ENCODE measurements at regions not wholly inside any gene's neighbourhood (a gene's known extent, or its start where the extent isn't known, plus 50 kb on each side); places are given as distances from the start of the nearest gene placed in this dataset.
"Not testable (repeated sequence)": the region's sequence is repeated elsewhere in the genome, so short reads cannot be mapped to it uniquely, and the experiment has no call there.

DNA sequence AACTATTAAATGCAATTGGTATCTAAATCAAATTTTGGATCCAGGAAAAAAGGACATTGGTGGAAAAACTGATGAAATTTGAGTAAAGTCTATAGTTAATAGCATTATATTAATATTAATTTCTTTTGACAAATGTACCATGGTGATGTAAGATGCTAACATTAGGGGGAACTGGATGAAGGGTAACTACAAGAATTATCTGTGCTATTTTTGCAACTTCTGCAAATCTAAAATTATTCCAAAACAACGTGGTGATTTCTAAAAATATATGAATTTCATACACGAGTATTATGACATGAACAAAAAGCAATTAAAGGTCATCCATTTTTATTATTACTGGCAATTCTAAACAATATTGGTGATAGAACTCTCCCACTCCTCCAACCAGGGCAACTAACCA, 135.6 kb upstream of the RRN3 start:
- TF ChIP-seq TAF1 (IDR thresholded peaks at IDR 0.05; ENCODE audit: borderline replicate concordance, low read depth, low read length); POLR2A (IDR thresholded peaks at IDR 0.05; ENCODE audit: low read depth, low read length); POLR2AphosphoS5 (IDR thresholded peaks at IDR 0.05; ENCODE audit: low read depth, low read length): not testable (repeated sequence)
